ENCODE measurements at regions not wholly inside any gene's neighbourhood (a gene's known extent, or its start where the extent isn't known, plus 50 kb on each side); places are given as distances from the start of the nearest gene placed in this dataset.

DNA sequence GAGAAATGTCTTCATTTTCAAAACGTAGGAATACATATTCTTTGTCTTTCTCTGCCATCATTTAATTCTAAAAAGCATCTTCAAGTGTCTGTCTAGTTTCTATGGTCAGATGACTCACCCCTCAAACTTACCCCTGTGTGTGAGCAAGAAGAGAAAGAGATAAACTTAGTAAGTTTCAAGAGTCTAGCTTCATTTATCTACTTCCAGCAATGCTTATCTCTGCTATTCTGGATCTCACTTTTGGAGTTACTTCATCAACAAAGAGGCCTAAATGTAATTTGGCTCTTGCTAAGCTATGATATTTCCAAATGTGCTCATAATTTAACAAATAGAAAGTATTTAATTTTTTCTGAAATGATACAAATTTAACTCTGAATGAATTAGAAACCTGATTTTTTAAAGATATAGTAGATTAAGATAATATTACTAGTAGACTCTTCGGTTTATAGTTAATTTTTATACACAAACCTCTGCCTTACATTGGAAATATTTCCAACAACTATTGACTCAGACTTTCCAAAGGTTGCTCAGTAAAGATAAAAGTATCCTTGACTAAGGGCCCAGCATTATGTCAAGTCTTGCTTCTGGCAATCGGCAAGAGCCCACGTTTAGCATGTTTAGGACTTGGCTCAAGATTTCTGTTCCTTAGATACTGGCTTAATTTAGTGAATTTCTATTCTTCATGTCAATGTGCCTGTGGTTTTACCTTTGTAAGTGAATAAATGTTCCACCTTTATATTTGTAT, 1511.0 kb upstream of the SLC10A2 start:
- no peaks in the 10 kb centered on the region for H3K27me3 Mint-ChIP-seq
- H3K36me3 Mint-ChIP-seq, result peaks cover 5% of the 10 kb centered on the region
- H3K4me3 Mint-ChIP-seq, result no peak overlapping the region
- no peak for DNase-seq (ENCODE audit: low spot score)
- ATAC-seq, result no peak
- no peaks in the 10 kb centered on the region for H3K4me1 Mint-ChIP-seq (ENCODE audit: low read depth in 2 of 2)
- H3K27ac Mint-ChIP-seq, result no peak overlapping the region
- H3K9me3 Mint-ChIP-seq, result peaks cover 6% of the 10 kb centered on the region

DNA sequence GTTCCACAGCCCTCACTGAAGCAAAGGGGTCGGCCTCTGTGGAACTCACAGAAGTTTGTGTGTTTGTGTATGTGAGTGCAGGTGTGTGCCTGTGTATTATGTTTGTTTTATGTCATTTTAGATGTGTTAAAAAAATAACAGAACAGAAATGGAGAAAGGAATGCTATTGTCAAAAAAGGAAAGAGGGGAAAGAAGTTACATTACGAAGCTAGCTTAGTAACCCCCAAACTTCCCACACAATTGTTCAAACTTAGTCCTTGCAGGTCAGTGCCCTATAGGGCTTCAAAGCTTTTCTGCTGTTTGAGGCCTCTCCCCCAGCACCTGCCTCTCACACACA, 1505.6 kb upstream of the SLC10A2 start:
- H3K27me3 Mint-ChIP-seq, result no peaks in the 10 kb centered on the region
- DNase-seq (ENCODE audit: low spot score) (no peak), ATAC-seq (no peak)
- H3K9me3 Mint-ChIP-seq, result no peaks in the 10 kb centered on the region
- no peak overlapping the region for H3K27ac Mint-ChIP-seq
- H3K4me3 Mint-ChIP-seq, result no peak overlapping the region
- no peaks in the 10 kb centered on the region for H3K36me3 Mint-ChIP-seq
- H3K4me1 Mint-ChIP-seq (ENCODE audit: low read depth in 2 of 2), result no peaks in the 10 kb centered on the region

DNA sequence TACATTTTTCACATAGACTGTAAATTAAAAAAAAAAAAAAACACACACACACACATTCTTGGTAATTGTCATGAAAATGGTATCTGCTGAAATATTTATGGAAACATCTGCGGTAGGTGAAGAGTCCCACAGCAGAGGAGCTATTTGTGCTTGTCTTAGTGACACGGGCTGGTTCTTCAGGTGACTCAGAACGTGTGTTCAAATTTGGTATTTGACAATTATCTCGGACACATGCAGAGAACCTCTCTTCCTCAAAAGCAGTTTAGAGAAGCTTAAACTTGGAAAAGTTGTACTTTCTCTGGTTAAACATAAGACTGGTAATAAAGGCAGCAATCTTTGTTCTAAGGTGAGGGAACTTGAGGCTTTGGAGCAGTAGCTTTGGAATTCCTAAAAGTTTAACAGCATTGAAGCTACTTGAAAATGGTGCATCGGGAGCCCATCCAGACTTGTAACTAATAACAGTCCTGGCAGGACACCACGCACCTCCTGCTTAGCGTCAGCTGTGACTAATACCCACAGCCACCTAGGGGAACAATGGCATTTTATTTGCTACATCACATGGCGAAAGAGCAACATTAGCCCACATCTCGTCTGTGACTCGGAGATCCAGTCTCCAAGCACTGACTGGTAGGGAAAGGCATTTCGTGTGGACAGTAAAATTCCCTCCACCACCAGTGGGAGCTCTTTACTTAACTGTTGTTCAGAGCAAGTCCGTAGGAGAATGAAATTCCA, 1505.1 kb upstream of the SLC10A2 start:
- H3K36me3 Mint-ChIP-seq, result no peaks in the 10 kb centered on the region
- no peaks in the 10 kb centered on the region for H3K9me3 Mint-ChIP-seq
- no peak for DNase-seq (ENCODE audit: low spot score)
- H3K27me3 Mint-ChIP-seq, result no peaks in the 10 kb centered on the region
- no peaks in the 10 kb centered on the region for H3K4me1 Mint-ChIP-seq (ENCODE audit: low read depth in 2 of 2)
- H3K4me3 Mint-ChIP-seq, result no peak overlapping the region
- H3K27ac Mint-ChIP-seq, result no peak overlapping the region
- ATAC-seq, result no peak

DNA sequence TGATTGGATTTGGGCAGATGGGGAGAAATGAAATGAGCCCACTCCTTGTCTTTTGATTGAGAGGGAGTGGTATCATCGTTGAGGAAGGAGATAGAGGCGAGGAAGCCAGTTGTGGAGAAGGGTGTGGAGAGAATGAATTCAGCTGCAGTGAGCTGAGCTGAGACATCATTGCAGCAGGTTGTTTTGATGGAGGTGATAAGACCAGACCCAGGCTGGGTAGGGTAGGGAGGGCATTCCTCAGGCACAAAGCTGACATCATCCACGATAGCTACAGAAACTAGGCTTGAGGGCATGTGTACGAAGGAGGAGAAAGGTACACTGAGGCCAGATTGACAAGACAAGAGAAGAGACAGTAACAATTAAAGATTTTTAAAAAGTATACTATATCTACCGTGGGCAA, 1500.9 kb upstream of the SLC10A2 start:
- H3K4me1 Mint-ChIP-seq (ENCODE audit: low read depth in 2 of 2), result no peaks in the 10 kb centered on the region
- H3K27ac Mint-ChIP-seq, result no peak overlapping the region
- no peak for DNase-seq (ENCODE audit: low spot score)
- peaks cover 7% of the 10 kb centered on the region for H3K9me3 Mint-ChIP-seq
- H3K4me3 Mint-ChIP-seq, result no peak overlapping the region
- no peak for ATAC-seq
- peaks cover 7% of the 10 kb centered on the region for H3K36me3 Mint-ChIP-seq
- no peaks in the 10 kb centered on the region for H3K27me3 Mint-ChIP-seq

GRCh38 chr13:104565888-104566287, 1499.7 kb upstream of the SLC10A2 start:
- DNase-seq (ENCODE audit: low spot score), result no peak
- ATAC-seq, result no peak
- H3K4me3 Mint-ChIP-seq, result no peak overlapping the region

GRCh38 chr13:104553896-104554295, 1487.7 kb upstream of the SLC10A2 start:
- H3K27me3 Mint-ChIP-seq, result no peaks in the 10 kb centered on the region
- H3K4me1 Mint-ChIP-seq (ENCODE audit: low read depth in 2 of 2), result no peaks in the 10 kb centered on the region
- no peak overlapping the region for H3K4me3 Mint-ChIP-seq
- DNase-seq (ENCODE audit: low spot score) (no peak), ATAC-seq (no peak)
- H3K27ac Mint-ChIP-seq, result no peak overlapping the region
- no peaks in the 10 kb centered on the region for H3K36me3 Mint-ChIP-seq
- H3K9me3 Mint-ChIP-seq, result peaks cover 17% of the 10 kb centered on the region

More at GRCh38 chr13:104565888-104566287, 1499.7 kb upstream of the SLC10A2 start:
- H3K27ac Mint-ChIP-seq, result no peak overlapping the region
- H3K9me3 Mint-ChIP-seq, result peaks cover 7% of the 10 kb centered on the region
- H3K36me3 Mint-ChIP-seq, result peaks cover 7% of the 10 kb centered on the region
- no peaks in the 10 kb centered on the region for H3K27me3 Mint-ChIP-seq
- H3K4me1 Mint-ChIP-seq (ENCODE audit: low read depth in 2 of 2), result no peaks in the 10 kb centered on the region

DNA sequence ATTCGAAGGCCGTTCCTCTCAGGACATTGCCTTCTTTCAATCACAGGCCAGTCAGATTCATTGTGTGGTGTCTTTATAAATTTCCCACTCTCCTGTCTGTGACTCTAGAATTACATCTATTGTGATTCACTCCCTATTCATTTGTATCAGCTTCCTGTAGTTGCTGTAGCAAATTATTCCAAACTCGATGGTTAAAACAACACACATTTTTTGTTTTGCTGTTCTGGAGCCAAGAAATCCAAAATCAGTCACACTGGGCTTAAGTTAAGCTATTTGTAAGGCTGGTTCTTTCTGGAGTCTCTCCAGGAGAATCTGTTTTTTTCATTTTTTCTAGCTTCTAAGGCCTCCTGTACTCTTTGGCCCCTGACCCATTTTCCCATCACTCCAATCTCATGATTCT, 1487.0 kb upstream of the SLC10A2 start:
- peaks cover 16% of the 10 kb centered on the region for H3K9me3 Mint-ChIP-seq

GRCh38 chr13:104534847-104535246, 1468.6 kb upstream of the SLC10A2 start:
- H3K36me3 Mint-ChIP-seq, result no peaks in the 10 kb centered on the region
- no peak for DNase-seq (ENCODE audit: low spot score)
- no peak overlapping the region for H3K27ac Mint-ChIP-seq
- no peaks in the 10 kb centered on the region for H3K4me1 Mint-ChIP-seq (ENCODE audit: low read depth in 2 of 2)
- H3K27me3 Mint-ChIP-seq, result no peaks in the 10 kb centered on the region
- peaks cover 8% of the 10 kb centered on the region for H3K9me3 Mint-ChIP-seq
- no peak overlapping the region for H3K4me3 Mint-ChIP-seq
- ATAC-seq, result no peak

More for the DNA sequence above, 1487.0 kb upstream of the SLC10A2 start:
- no peaks in the 10 kb centered on the region for H3K27me3 Mint-ChIP-seq
- no peak overlapping the region for H3K27ac Mint-ChIP-seq
- DNase-seq (ENCODE audit: low spot score), result no peak
- ATAC-seq, result no peak
- H3K4me3 Mint-ChIP-seq, result no peak overlapping the region
- no peaks in the 10 kb centered on the region for H3K4me1 Mint-ChIP-seq (ENCODE audit: low read depth in 2 of 2)
- H3K36me3 Mint-ChIP-seq, result no peaks in the 10 kb centered on the region

- H3K27ac Mint-ChIP-seq, result no peak overlapping the region
- no peaks in the 10 kb centered on the region for H3K4me1 Mint-ChIP-seq (ENCODE audit: low read depth in 2 of 2)
- H3K36me3 Mint-ChIP-seq, result no peaks in the 10 kb centered on the region
- ATAC-seq, result no peak
- peaks cover 12% of the 10 kb centered on the region for H3K9me3 Mint-ChIP-seq
- H3K4me3 Mint-ChIP-seq, result no peak overlapping the region
- no peaks in the 10 kb centered on the region for H3K27me3 Mint-ChIP-seq
- DNase-seq (ENCODE audit: low spot score), result no peak
These were observed 1465.9 kb upstream of the SLC10A2 start for GRCh38 chr13:104532132-104532531.

DNA sequence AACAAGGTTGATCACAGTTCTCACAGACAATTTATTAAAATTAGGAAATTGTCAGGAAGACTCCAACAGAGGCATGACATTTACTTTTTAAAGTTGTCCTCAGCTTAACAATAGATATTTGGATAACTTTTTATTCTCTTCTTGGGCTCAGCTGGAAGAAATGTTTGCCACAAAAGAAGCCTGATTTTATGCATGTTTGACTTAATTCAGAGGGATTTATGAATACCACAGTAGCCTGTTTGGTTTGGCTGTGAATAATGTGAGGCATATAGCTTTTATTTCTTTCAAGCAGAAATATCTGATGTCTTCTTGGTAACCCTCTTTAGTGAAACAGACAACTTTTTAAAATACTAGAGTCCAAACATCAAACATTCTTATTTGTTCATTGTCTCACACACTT, 1464.5 kb upstream of the SLC10A2 start:
- ATAC-seq, result no peak

GRCh38 chr13:104526561-104526960, 1460.3 kb upstream of the SLC10A2 start:
- DNase-seq (ENCODE audit: low spot score), result no peak
- H3K9me3 Mint-ChIP-seq, result peaks cover 8% of the 10 kb centered on the region
- no peak overlapping the region for H3K4me3 Mint-ChIP-seq
- no peak overlapping the region for H3K27ac Mint-ChIP-seq
- no peaks in the 10 kb centered on the region for H3K27me3 Mint-ChIP-seq
- H3K4me1 Mint-ChIP-seq (ENCODE audit: low read depth in 2 of 2), result no peaks in the 10 kb centered on the region
- ATAC-seq, result no peak
- H3K36me3 Mint-ChIP-seq, result peaks cover 1% of the 10 kb centered on the region

More for the DNA sequence above, 1464.5 kb upstream of the SLC10A2 start:
- no peaks in the 10 kb centered on the region for H3K27me3 Mint-ChIP-seq
- H3K27ac Mint-ChIP-seq, result no peak overlapping the region
- no peak overlapping the region for H3K4me3 Mint-ChIP-seq
- peaks cover 13% of the 10 kb centered on the region for H3K9me3 Mint-ChIP-seq
- DNase-seq (ENCODE audit: low spot score), result no peak
- H3K4me1 Mint-ChIP-seq (ENCODE audit: low read depth in 2 of 2), result no peaks in the 10 kb centered on the region
- H3K36me3 Mint-ChIP-seq, result no peaks in the 10 kb centered on the region

DNA sequence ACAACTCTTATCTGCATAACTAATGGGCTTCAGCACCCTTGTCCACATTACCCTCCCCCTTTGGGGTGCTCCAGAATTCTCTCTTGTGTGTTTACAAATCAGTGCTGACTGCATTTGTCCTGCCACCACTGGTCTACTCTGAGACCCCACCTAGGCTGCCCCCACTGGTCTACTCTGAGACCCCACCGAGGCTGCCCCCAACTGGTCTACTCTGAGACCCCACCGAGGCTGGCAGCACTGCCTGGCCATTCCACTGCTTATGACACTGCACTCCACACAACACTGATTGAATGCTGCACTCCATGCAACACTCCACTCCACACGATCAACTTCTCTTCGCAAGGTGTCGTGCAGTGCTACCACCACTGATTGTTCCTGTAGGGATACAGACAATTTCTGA, 1459.2 kb upstream of the SLC10A2 start:
- H3K27me3 Mint-ChIP-seq, result no peaks in the 10 kb centered on the region
- ATAC-seq (no peak), DNase-seq (ENCODE audit: low spot score) (no peak)
- H3K27ac Mint-ChIP-seq, result no peak overlapping the region
- no peaks in the 10 kb centered on the region for H3K4me1 Mint-ChIP-seq (ENCODE audit: low read depth in 2 of 2)
- no peak overlapping the region for H3K4me3 Mint-ChIP-seq
- H3K36me3 Mint-ChIP-seq, result peaks cover 4% of the 10 kb centered on the region
- H3K9me3 Mint-ChIP-seq, result peaks cover 14% of the 10 kb centered on the region

DNA sequence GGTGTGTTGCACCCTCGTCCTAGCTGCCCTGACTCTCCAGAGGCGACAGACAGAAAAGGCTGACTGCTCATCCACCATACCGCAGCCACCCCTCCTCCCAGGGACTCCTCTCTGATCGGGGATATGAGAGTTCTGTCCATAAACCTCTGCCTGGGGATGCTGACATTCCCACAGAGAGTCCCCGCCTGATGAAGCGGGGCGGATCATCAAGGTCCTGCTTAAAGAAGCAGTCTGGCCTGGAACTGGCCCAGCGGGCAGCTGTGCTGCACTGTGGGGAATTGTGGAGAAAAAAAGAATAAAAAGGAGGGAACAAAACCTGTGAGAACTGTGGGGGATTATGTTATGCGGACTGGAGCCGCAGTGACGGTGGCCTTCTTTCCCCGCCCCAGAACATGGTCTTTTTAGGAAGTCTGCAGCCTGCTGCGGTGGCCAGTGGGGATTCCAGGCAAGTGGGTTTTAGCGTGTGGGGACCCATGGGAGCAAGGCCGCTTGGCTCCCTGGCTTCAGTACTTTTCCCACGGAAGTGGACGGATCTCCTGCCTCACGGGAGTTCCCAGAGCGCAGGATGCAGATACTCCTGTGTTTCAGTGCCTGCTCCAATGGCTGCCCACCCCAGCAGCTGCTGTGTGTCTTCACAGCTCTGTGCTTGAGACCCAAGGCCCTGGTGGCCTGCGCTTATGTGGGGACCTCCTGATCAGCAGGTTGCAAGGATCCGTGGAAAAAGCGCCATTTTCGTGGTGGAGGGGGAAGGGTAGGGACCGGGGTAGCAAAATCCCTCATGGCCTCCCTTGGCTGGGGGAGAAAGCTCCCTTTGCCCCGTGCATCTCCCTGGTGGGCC, 1456.2 kb upstream of the SLC10A2 start:
- H3K36me3 Mint-ChIP-seq, result peaks cover 8% of the 10 kb centered on the region
- no peaks in the 10 kb centered on the region for H3K27me3 Mint-ChIP-seq
- H3K9me3 Mint-ChIP-seq, result peaks cover 16% of the 10 kb centered on the region
- ATAC-seq, result no peak
- no peak overlapping the region for H3K27ac Mint-ChIP-seq
- no peaks in the 10 kb centered on the region for H3K4me1 Mint-ChIP-seq (ENCODE audit: low read depth in 2 of 2)
- no peak for DNase-seq (ENCODE audit: low spot score)
- no peak overlapping the region for H3K4me3 Mint-ChIP-seq

GRCh38 chr13:104510422-104510821, 1444.2 kb upstream of the SLC10A2 start:
- DNase-seq (ENCODE audit: low spot score) (no peak), ATAC-seq (no peak)
- Mint-ChIP-seq H3K4me3 (no peak overlapping the region), H3K27ac (no peak overlapping the region), H3K27me3 (no peaks in the 10 kb centered on the region), H3K9me3 (peaks cover 5% of the 10 kb centered on the region), H3K36me3 (no peaks in the 10 kb centered on the region), H3K4me1 (ENCODE audit: low read depth in 2 of 2) (no peaks in the 10 kb centered on the region)
